WTC11 (cell line): ENCODE measurements at regions not wholly inside any gene's neighbourhood (a gene's known extent, or its start where the extent isn't known, plus 50 kb on each side); places are given as distances from the start of the nearest gene placed in this dataset.

Source experiments
- AFF4 ChIP-seq: sonication (generic); formaldehyde crosslinking; IDR thresholded peaks from 2 replicates; pipeline ENCODE4 v1.8.1; 2023; ENCODE audit warnings: mild to moderate bottlenecking, missing genetic modification reagents, borderline replicate concordance
- AR ChIP-seq: fragments of 250-450 bp; sonication (Bioruptor Pico); IDR thresholded peaks from 2 replicates; pipeline ENCODE4 v1.9.0; 2021; ENCODE audit warnings: mild to moderate bottlenecking
- ATF1 ChIP-seq: sonication (generic); formaldehyde crosslinking; IDR thresholded peaks from 2 replicates; pipeline ENCODE4 v1.8.1; 2023; ENCODE audit warnings: mild to moderate bottlenecking, moderate library complexity, missing genetic modification reagents
- E2F4 ChIP-seq: sonication (generic); formaldehyde crosslinking; IDR thresholded peaks from 2 replicates; pipeline ENCODE4 v1.8.1; 2022; ENCODE audit warnings: low read depth, mild to moderate bottlenecking, moderate library complexity, missing genetic modification reagents, borderline replicate concordance
- ELF4 ChIP-seq: sonication (generic); formaldehyde crosslinking; IDR thresholded peaks from 2 replicates; pipeline ENCODE4 v1.8.1; 2022; ENCODE audit warnings: low read depth, mild to moderate bottlenecking, moderate library complexity, missing genetic modification reagents
- EMX1 ChIP-seq: fragments of 250-450 bp; sonication (Bioruptor Pico); IDR thresholded peaks from 2 replicates; pipeline ENCODE4 v1.8.0; 2021; ENCODE audit warnings: mild to moderate bottlenecking
- ESRRA ChIP-seq: sonication (generic); formaldehyde crosslinking; IDR thresholded peaks from 2 replicates; pipeline ENCODE4 v1.8.1; 2022; ENCODE audit warnings: mild to moderate bottlenecking, missing genetic modification reagents, borderline replicate concordance
- FOXK1 ChIP-seq: sonication (generic); formaldehyde crosslinking; IDR thresholded peaks from 2 replicates; pipeline ENCODE4 v1.8.0; 2022; ENCODE audit warnings: mild to moderate bottlenecking, moderate library complexity, missing genetic modification reagents
- FOXP1 ChIP-seq: sonication (generic); formaldehyde crosslinking; IDR thresholded peaks from 2 replicates; pipeline ENCODE4 v1.8.0; 2022; ENCODE audit warnings: missing genetic modification reagents, mild to moderate bottlenecking, moderate library complexity, borderline replicate concordance
- HMGXB4 ChIP-seq: sonication (generic); formaldehyde crosslinking; IDR thresholded peaks from 2 replicates; pipeline ENCODE4 v1.8.1; 2023; ENCODE audit warnings: mild to moderate bottlenecking, moderate library complexity, missing genetic modification reagents
- JAZF1 ChIP-seq: fragments of 250-450 bp; sonication (Bioruptor Pico); IDR thresholded peaks from 2 replicates; pipeline ENCODE4 v1.9.0; 2021; ENCODE audit warnings: moderate library complexity, mild to moderate bottlenecking, inconsistent platforms
- JUN ChIP-seq: sonication (generic); formaldehyde crosslinking; IDR thresholded peaks from 2 replicates; pipeline ENCODE4 v1.8.0; 2023; ENCODE audit warnings: mild to moderate bottlenecking, missing genetic modification reagents
- MXD4 ChIP-seq: fragments of 250-450 bp; sonication (Bioruptor Pico); IDR thresholded peaks from 2 replicates; pipeline ENCODE4 v1.8.0; 2021; ENCODE audit warnings: mild to moderate bottlenecking, moderate library complexity, borderline replicate concordance
- NFYB ChIP-seq: sonication (generic); formaldehyde crosslinking; conservative IDR thresholded peaks from 2 replicates; pipeline ENCODE4 v1.8.0; 2022; ENCODE audit warnings: low read depth, missing genetic modification reagents
- NR2C2 ChIP-seq: sonication (generic); formaldehyde crosslinking; IDR thresholded peaks from 2 replicates; pipeline ENCODE4 v1.8.0; 2022; ENCODE audit warnings: mild to moderate bottlenecking, missing genetic modification reagents
- OVOL2 ChIP-seq: fragments of 250-450 bp; sonication (Bioruptor Pico); IDR thresholded peaks from 2 replicates; pipeline ENCODE4 v1.9.0; 2021; ENCODE audit warnings: mild to moderate bottlenecking, borderline replicate concordance
- PRRX2 ChIP-seq: fragments of 250-450 bp; sonication (Bioruptor Pico); IDR thresholded peaks from 2 replicates; pipeline ENCODE4 v1.8.0; 2021; ENCODE audit warnings: mild to moderate bottlenecking
- RELA ChIP-seq: sonication (generic); formaldehyde crosslinking; IDR thresholded peaks from 2 replicates; pipeline ENCODE4 v1.8.1; 2022; ENCODE audit warnings: missing genetic modification reagents, mild to moderate bottlenecking, borderline replicate concordance
- SMAD3 ChIP-seq: sonication (generic); formaldehyde crosslinking; IDR thresholded peaks from 2 replicates; pipeline ENCODE4 v1.8.0; 2022; ENCODE audit warnings: missing genetic modification reagents, mild to moderate bottlenecking, borderline replicate concordance
- SMAD4 ChIP-seq: sonication (generic); formaldehyde crosslinking; IDR thresholded peaks from 2 replicates; pipeline ENCODE4 v1.8.0; 2022; ENCODE audit warnings: mild to moderate bottlenecking, missing genetic modification reagents
- SOX15 ChIP-seq: fragments of 250-450 bp; sonication (Bioruptor Pico); IDR thresholded peaks from 2 replicates; pipeline ENCODE4 v1.9.0; 2021; ENCODE audit warnings: mild to moderate bottlenecking
- USF1 ChIP-seq: sonication (generic); formaldehyde crosslinking; IDR thresholded peaks from 2 replicates; pipeline ENCODE4 v1.8.0; 2022; ENCODE audit warnings: mild to moderate bottlenecking, missing genetic modification reagents
- ZNF317 ChIP-seq: sonication (generic); formaldehyde crosslinking; IDR thresholded peaks from 2 replicates; pipeline ENCODE4 v1.8.1; 2023; ENCODE audit warnings: low read depth, mild to moderate bottlenecking, moderate library complexity, missing genetic modification reagents, borderline replicate concordance
- ZNF425 ChIP-seq: fragments of 250-450 bp; sonication (Bioruptor Pico); conservative IDR thresholded peaks from 2 replicates; pipeline ENCODE4 v1.9.0; 2021; ENCODE audit warnings: mild to moderate bottlenecking
- ZNF512 ChIP-seq: sonication (generic); formaldehyde crosslinking; IDR thresholded peaks from 2 replicates; pipeline ENCODE4 v1.8.1; 2022; ENCODE audit warnings: missing genetic modification reagents, borderline replicate concordance
- ZNF671 ChIP-seq: fragments of 250-450 bp; sonication (Bioruptor Pico); IDR thresholded peaks from 2 replicates; pipeline ENCODE4 v1.8.0; 2021; ENCODE audit warnings: mild to moderate bottlenecking

GRCh38 chr17:34703533-34703932 lies 124.2 kb downstream of the TMEM132E start (continued):
- TF ChIP-seq ZNF512 = no peak
- no peak for TF ChIP-seq NFYB (CRISPR knock-in tag)
- 0 out of 2 replicates have a peak, but pooled peaks have one; percentile 55 for TF ChIP-seq SMAD4 (CRISPR knock-in tag)
- no peak for TF ChIP-seq SOX15 (CRISPR knock-in tag)
- TF ChIP-seq USF1 (CRISPR knock-in tag) = peak; percentile 42; the same call in 1 of the 2 replicates
- TF ChIP-seq ZNF671 (CRISPR knock-in tag) = no peak
- no peak for TF ChIP-seq ELF4
- TF ChIP-seq AFF4 (CRISPR knock-in tag) = no peak
- TF ChIP-seq RELA (CRISPR knock-in tag) = 0 out of 2 replicates have a peak, but pooled peaks have one; percentile 35
- no peak for TF ChIP-seq MXD4 (CRISPR knock-in tag)
- TF ChIP-seq JUN (CRISPR knock-in tag) = peak; percentile 81; the same call in 1 of the 2 replicates
- TF ChIP-seq ATF1 = no peak
- TF ChIP-seq ZNF317 (CRISPR knock-in tag) = no peak
- no peak for TF ChIP-seq OVOL2 (CRISPR knock-in tag)
- TF ChIP-seq JAZF1 (CRISPR knock-in tag) = no peak
- TF ChIP-seq AR = no peak
- no peak for TF ChIP-seq ZNF425 (CRISPR knock-in tag)
- TF ChIP-seq NR2C2 (CRISPR knock-in tag) = no peak
- peak; percentile 79; the same call in 1 of the 2 replicates for TF ChIP-seq SMAD3 (CRISPR knock-in tag)
- TF ChIP-seq HMGXB4 = no peak
- TF ChIP-seq PRRX2 (CRISPR knock-in tag) = no peak
- no peak for TF ChIP-seq ESRRA (CRISPR knock-in tag)
- TF ChIP-seq EMX1 (CRISPR knock-in tag) = no peak
- no peak for TF ChIP-seq FOXP1 (CRISPR knock-in tag)
- no peak for TF ChIP-seq FOXK1 (CRISPR knock-in tag)
- TF ChIP-seq E2F4 (CRISPR knock-in tag) = no peak
